MG63 (cell line): ENCODE measurements at regions not wholly inside any gene's neighbourhood (a gene's known extent, or its start where the extent isn't known, plus 50 kb on each side); places are given as distances from the start of the nearest gene placed in this dataset.

Source experiments
- DNase-seq: peaks from one replicate; pipeline ENCODE4 v3.0.0-alpha.2; 2020
- H3K27me3 ChIP-seq: fragments of 250-450 bp; sonication (Bioruptor Pico); 2 replicates; pipeline ENCODE4 v1.5.1; 2020; ENCODE audit warnings: mild to moderate bottlenecking, moderate library complexity
- H3K36me3 ChIP-seq: fragments of 250-450 bp; sonication (Bioruptor Pico); 2 replicates; pipeline ENCODE4 v1.5.1; 2020; ENCODE audit warnings: mild to moderate bottlenecking, moderate library complexity
- H3K4me3 ChIP-seq: fragments of 250-450 bp; sonication (Bioruptor Pico); 2 replicates; pipeline ENCODE4 v1.5.1; 2020; ENCODE audit warnings: mild to moderate bottlenecking, moderate library complexity
- H3K9me3 ChIP-seq: fragments of 250-450 bp; sonication (Bioruptor Pico); 2 replicates; pipeline ENCODE4 v1.5.1; 2020; ENCODE audit warnings: mild to moderate bottlenecking, moderate library complexity

DNA sequence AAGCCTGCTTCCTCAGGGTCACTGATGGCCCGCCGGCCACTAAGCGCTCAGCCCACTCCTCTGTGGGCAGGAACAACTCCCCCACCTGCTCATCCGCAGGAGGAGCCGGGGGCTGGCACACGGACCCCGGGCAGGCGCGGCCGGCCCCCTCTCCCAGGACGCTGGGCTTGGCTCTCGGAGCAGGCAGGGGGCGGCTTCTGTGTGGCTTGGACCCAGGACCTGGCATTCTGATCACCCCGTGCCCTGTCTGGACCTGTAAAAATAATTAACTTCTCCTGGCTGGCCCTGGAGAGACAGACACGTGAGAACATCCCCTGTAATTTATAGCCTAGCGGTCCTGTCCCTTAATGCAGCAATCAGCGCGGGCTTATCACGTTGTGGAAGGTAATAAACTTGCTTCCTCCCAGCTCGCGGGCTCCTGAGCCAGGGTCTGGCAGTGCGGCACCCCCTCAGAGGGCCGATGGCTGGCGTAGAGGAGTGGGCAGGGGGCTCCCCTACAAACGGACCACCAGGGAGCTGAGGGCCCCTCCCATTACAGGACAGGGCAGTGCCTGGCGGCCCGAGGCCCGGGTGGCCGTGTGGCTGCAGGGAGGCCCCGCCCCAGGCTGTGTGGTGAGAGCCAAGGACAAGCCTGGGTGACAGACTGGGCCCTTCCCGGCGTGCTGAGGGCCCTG is 84.5 kb upstream of the NKX1-1 start:
- Histone ChIP-seq H3K27me3 (no peaks in the 10 kb centered on the region), H3K9me3 (no peaks in the 10 kb centered on the region), H3K4me3 (no peak overlapping the region), H3K36me3 (no peaks in the 10 kb centered on the region)
- DNase-seq = no peak

DNA sequence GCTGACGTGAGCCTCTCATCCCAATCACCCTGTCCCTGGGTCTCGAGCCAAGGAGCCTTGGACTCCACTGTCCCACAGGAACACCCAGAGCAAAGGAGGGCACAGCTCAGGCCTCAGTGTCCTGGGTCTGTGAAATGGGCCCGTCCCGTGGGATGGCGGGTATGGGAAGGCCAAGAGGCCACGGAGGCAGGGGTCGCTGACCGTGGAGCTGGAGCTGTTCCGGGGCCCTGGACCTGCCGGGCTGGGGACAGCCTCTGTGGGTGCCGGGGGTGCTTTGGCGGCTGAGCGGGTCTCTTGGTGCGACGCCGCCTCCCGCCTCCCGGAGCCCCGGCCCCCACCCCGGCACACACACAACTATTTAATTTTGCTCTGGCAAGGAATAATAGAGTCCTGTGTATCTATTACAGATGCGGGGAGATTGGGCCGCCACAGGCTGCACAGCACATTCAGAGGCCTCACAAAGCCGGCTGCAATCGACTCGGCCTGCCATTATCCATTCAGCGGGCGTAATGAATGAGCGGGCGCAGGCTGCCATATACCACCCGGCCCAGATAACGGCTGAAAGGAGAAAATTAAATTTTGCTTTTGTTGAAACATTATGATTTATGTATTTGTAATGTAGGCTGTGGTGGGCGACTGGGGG is 83.9 kb upstream of the NKX1-1 start:
- H3K9me3 ChIP-seq = no peaks in the 10 kb centered on the region
- no peaks in the 10 kb centered on the region for H3K36me3 ChIP-seq
- no peaks in the 10 kb centered on the region for H3K27me3 ChIP-seq
- no peak for DNase-seq
- H3K4me3 ChIP-seq = no peak overlapping the region

DNA sequence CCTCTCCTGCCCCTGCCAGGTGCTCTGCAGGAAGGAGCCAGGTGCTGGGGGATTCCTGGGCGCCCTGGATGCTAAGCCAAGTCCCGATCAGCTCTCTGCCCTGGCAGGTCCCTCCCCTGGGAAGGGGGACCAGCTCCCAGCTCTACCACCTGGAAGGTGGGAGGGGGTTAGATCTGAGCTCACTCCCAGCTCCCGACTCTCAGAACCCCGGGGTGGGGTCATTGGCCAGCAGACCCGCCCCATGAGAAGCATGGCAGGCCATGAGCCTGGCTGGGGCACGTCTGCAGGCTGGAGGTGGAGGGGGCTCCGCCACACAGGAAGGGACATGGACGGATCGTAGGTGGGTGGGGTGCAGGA is 83.4 kb upstream of the NKX1-1 start:
- Histone ChIP-seq H3K36me3 (no peaks in the 10 kb centered on the region), H3K27me3 (no peaks in the 10 kb centered on the region), H3K4me3 (no peak overlapping the region), H3K9me3 (0 out of 2 replicates have a peak, but pooled peaks cover 3% of the 10 kb centered on the region)
- no peak for DNase-seq

DNA sequence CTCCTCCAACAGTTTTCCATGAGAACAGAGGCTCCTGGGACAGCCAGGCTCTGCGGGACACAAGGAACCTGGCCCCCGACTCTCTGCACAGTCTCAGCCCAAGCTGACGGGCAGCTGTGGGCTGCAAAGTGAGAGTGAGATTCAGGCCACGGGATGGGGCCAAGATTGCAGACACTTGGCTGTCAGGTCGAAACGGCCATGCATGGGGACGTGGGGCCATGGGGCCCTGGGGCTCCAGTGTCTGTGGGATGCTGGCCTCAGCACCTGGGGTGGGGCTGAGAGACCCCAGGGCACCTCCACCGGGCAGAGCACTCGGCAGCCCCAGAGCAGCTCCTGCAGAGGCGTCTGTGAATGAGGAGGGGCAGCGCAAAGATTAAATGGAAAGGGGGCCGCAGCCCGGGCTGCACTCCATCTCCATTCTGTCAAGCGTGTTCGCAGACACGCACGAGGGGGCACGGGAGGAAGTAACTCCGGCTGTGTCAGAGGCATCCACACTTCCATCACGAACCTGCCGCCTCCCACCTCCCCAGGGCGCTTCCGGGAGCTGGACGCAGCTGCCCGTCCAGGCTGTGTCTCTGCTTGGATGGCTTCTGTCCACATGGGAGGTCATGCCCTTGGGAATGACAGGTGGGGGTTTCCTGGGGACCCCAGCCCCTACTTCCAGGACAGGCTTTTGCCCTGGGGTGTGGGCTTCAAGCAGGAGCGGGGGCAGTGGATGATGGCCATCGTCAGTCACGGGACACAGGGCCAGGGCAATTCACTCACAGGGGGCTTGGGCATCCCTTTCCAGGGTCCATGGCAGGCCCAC is 82.8 kb upstream of the NKX1-1 start:
- H3K9me3 ChIP-seq = 0 out of 2 replicates have a peak, but pooled peaks cover 3% of the 10 kb centered on the region
- H3K36me3 ChIP-seq = no peaks in the 10 kb centered on the region
- no peak for DNase-seq

DNA sequence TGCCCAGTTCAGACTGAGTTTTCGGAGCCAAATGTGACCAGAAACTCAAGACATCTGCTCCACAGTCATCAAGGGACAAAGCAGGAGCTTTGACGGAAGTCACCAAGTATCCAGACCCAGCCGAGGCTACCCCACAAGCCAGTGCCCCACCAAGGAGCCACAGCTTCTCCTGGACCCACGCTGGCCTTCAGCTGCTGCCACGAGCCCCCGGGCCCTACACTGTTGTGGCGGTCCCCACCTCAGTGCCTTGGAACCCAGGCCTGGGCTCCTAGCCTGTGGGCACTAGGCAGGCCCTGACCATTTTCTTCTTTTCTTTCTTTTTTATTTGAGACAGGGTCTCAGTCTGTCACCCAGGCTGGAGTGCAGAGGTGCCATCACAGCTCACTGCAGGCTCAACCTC is 82.1 kb upstream of the NKX1-1 start:
- DNase-seq = no peak
- no peaks in the 10 kb centered on the region for H3K27me3 ChIP-seq
- no peaks in the 10 kb centered on the region for H3K36me3 ChIP-seq
- no peak overlapping the region for H3K4me3 ChIP-seq
- H3K9me3 ChIP-seq = 0 out of 2 replicates have a peak, but pooled peaks cover 3% of the 10 kb centered on the region

More for the DNA sequence above, 82.8 kb upstream of the NKX1-1 start:
- no peak overlapping the region for H3K4me3 ChIP-seq
- H3K27me3 ChIP-seq = no peaks in the 10 kb centered on the region

DNA sequence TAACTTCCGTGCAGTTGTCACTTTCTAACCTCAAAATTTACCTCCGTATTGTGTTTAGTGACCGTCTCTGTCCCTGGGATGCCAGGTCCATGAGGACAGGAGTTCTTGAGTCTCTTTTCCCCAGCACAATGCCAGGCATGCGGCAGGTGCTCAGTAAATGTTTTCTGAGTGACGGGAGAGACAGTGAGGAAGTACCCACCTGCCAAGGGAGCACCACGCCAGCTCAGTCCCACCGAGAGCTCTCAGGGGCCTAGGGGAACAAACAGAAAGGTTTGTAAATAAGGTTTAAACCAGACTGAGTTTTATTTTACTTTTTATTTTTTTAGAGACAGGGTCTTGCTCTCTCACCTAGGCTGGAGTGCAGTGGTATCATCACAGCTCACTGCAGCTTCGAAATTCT is 81.5 kb upstream of the NKX1-1 start:
- no peak overlapping the region for H3K4me3 ChIP-seq
- H3K27me3 ChIP-seq = no peaks in the 10 kb centered on the region
- DNase-seq = no peak
- no peaks in the 10 kb centered on the region for H3K36me3 ChIP-seq
- 0 out of 2 replicates have a peak, but pooled peaks cover 3% of the 10 kb centered on the region for H3K9me3 ChIP-seq

DNA sequence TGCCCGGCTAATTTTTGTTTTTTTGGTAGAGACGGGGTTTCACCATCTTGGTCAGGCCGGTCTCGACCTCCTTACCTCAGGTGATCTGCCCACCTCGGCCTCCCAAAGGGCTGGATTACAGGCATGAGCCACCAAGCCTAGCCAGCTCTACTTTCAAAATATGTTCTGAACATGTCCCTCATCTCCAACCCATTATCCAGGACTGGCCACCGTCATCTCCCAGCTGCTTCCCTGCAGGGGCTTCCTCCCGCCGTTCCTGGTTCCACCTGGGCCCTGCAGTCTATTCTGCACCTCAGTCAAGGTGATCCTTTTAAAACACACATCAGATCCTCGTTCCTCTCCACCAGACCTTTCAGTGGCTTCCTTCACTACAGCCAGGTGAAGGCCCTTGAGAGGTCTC is 80.9 kb upstream of the NKX1-1 start:
- Histone ChIP-seq H3K36me3 (no peaks in the 10 kb centered on the region), H3K27me3 (no peaks in the 10 kb centered on the region), H3K9me3 (0 out of 2 replicates have a peak, but pooled peaks cover 3% of the 10 kb centered on the region), H3K4me3 (no peak overlapping the region)
- no peak for DNase-seq

DNA sequence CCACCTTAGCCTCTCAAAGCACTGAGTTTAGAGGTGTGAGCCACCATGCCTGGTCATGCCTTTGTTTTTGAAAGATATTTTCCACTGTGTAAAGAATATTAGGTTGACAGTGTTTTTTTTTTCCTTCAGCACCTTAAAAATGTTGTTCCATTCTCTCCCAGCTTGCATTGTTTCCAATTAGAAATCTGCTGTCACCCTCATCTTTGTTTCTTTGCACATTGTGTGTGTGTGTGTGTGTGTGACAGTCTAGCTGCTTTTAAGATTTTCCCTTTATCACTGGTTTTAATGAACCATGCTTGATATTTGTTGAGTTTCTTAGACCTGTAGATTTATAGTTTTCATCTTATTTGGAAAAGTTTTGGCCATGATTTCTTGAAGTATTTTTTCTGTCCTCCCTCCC is 79.0 kb upstream of the NKX1-1 start:
- DNase-seq = no peak
- H3K4me3 ChIP-seq = no peak overlapping the region
- no peaks in the 10 kb centered on the region for H3K27me3 ChIP-seq
- H3K36me3 ChIP-seq = no peaks in the 10 kb centered on the region
- H3K9me3 ChIP-seq = 0 out of 2 replicates have a peak, but pooled peaks cover 3% of the 10 kb centered on the region

DNA sequence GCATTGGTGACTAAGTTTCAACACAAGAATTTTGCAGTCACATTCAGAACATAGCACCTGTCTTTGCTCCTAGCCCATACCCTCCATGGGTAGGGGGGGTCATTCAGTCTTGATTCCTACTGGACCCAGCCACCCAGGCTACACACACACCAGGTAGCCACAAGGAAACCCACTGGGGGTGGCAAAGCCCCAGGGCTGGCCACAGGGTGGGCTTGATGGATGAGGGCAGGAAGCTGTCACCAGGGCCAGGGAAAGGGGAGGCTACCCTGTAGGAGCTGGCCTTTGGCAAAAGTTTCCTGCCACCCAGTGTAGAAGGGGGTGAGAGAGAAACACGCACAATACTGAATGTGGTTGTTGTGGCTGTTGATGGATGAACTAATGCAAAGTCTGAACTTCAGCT is 74.5 kb upstream of the NKX1-1 start:
- Histone ChIP-seq H3K36me3 (no peaks in the 10 kb centered on the region), H3K27me3 (no peaks in the 10 kb centered on the region), H3K4me3 (no peak overlapping the region), H3K9me3 (0 out of 2 replicates have a peak, but pooled peaks cover 3% of the 10 kb centered on the region)
- no peak for DNase-seq

DNA sequence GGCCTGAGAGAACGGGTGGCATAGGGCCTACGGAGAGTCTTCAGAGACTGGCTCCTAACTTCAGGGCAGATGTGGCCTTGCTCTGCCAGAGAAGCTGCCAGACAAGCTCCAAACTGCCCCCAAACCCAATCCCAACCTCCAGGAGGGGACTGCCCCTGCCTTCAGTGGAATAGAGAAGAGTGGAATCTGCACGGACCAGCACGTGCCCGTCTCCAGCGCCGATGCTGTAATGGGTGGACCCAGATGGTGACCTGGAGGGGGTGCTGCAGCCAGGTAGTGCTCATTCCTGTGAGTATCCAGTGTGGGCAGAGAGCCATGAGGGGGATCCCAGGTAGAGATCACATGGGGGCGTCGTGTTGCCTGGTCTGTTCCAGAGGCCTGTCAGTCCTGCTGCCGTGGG is 73.2 kb upstream of the NKX1-1 start:
- H3K27me3 ChIP-seq = no peaks in the 10 kb centered on the region
- no peak for DNase-seq
- H3K4me3 ChIP-seq = no peak overlapping the region
- H3K9me3 ChIP-seq = no peaks in the 10 kb centered on the region
- no peaks in the 10 kb centered on the region for H3K36me3 ChIP-seq

DNA sequence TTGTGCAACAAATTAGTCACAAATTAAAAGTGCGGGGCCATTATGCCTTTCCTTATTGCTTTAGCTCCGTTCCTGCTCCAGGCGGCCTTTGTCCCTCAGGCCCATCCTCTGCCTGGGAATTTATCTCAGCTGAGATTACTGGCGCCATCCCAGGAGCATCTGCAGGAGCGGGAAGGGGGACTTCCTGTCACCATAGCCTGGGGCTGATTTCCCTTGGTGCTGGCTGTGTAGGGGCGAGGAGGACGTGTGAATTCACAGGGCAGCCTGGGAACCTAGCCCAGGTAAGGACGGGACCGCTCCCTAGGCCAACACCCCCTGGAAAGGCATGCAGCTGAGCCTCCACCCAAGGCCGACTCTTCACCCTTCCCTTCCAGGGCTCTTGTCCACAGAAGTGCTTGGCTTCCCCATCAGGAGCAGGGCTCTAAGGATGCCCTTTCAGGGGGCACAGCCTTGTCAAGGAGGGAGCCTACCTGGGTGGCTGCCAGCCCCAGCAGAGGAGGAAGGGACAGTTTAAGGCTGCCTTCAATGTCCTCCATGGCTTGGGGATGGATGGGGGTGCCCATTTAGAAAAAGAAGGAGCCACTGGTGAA is 72.6 kb upstream of the NKX1-1 start:
- H3K9me3 ChIP-seq = no peaks in the 10 kb centered on the region
- H3K36me3 ChIP-seq = no peaks in the 10 kb centered on the region
- no peaks in the 10 kb centered on the region for H3K27me3 ChIP-seq
- H3K4me3 ChIP-seq = no peak overlapping the region
- no peak for DNase-seq

DNA sequence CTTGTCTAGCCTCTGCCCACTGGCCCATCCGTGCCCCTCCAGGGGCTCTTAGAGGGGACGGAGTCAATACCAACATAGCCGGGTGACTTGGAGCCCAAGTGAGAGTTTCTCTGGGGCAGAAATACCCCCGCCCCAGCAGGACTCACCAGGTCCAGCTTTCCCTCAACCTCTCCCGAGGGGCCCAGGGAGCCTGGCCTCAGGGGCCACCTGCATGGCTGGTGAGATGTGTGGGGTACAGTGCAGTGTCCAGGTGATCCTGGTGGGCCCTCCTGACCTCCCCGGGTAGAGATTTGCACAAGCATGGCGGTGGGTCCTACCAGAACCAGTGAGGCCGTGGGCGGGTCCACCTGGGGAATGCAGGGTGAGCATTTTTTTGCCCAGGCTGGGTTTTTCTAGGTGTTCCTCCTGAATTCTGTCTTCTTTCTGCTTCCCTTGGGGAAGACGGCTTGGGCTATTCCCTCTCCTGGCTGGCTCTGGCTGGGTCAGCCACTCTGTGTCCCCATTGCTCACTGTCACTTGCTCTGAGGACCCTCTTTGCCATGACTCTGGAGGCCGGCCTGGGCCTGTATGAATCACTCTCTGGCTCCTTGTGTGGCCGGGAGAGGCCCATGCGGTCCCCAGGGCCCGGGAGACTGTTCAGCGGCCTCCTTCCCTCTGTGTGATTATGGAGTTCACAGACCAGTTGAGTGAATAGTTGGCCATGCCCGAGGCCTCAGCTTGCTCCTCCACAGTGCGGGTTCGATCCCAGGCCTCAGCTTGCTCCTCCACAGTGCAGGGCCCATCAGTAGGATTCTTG is 71.0 kb upstream of the NKX1-1 start:
- no peak for DNase-seq
- no peaks in the 10 kb centered on the region for H3K9me3 ChIP-seq

DNA sequence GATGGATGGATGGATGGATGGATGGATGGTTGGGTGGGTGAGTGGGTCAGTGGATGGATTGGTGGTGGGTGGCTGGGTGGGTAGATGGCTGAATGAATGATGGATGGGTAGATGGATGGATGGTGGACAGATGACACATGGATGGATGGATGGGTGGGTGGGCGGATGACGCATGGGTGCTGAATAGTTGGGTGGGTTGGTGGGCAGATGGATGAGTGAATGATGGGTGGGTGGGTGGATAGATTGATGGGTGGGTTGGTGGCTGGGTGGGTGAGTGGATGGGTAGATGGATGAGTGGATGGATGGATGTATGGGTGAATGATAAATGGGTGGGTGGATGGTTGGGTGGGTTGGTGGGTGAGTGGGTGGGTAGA is 69.9 kb upstream of the NKX1-1 start:
- Histone ChIP-seq H3K9me3 (no peaks in the 10 kb centered on the region), H3K36me3 (no peaks in the 10 kb centered on the region), H3K27me3 (peaks cover 3% of the 10 kb centered on the region; the same call in 1 of the 2 replicates), H3K4me3 (no peak overlapping the region)
- no peak for DNase-seq

More for the DNA sequence above, 71.0 kb upstream of the NKX1-1 start:
- H3K4me3 ChIP-seq = no peak overlapping the region
- no peaks in the 10 kb centered on the region for H3K27me3 ChIP-seq
- H3K36me3 ChIP-seq = no peaks in the 10 kb centered on the region

DNA sequence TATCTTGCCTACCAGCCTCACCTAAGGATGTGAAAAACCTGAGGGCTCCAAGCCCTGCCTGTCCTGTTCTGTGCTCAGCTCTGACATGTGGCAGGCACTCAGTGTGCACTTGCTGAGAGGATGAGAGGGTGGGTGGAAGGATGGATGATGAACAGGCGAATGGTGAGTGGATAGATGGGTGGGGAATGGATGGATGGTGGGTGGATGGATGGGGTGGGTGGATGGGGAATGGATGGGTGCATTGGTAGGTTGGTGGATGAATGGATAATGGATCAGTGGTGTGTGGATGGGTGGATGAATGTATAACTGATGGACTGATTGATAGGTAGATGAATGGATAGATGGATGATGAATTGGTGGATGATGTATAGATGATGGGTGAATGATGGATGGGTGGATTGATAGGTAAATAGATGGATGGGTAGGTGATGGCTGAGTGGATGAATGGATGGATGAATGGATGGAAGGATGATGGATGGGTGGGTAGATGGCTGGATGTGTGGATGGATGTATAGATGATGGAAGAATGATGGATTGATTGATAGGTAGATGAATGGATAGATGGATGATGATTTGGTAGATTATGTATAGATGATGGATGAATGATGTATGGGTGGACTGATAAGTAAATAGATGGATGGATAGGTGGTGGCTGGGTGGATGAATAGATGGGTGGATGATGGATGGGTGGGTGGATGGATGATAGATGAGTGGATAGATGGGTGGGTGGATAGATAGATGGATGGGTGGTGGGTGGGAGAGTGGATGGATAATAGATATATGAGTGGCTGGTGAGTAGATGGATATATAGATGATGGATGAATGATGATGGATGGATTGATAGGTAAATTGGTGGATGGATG is 69.3 kb upstream of the NKX1-1 start:
- Histone ChIP-seq H3K9me3 (no peaks in the 10 kb centered on the region), H3K27me3 (peaks cover 3% of the 10 kb centered on the region; the same call in 1 of the 2 replicates), H3K36me3 (no peaks in the 10 kb centered on the region), H3K4me3 (no peak overlapping the region)
- no peak for DNase-seq

DNA sequence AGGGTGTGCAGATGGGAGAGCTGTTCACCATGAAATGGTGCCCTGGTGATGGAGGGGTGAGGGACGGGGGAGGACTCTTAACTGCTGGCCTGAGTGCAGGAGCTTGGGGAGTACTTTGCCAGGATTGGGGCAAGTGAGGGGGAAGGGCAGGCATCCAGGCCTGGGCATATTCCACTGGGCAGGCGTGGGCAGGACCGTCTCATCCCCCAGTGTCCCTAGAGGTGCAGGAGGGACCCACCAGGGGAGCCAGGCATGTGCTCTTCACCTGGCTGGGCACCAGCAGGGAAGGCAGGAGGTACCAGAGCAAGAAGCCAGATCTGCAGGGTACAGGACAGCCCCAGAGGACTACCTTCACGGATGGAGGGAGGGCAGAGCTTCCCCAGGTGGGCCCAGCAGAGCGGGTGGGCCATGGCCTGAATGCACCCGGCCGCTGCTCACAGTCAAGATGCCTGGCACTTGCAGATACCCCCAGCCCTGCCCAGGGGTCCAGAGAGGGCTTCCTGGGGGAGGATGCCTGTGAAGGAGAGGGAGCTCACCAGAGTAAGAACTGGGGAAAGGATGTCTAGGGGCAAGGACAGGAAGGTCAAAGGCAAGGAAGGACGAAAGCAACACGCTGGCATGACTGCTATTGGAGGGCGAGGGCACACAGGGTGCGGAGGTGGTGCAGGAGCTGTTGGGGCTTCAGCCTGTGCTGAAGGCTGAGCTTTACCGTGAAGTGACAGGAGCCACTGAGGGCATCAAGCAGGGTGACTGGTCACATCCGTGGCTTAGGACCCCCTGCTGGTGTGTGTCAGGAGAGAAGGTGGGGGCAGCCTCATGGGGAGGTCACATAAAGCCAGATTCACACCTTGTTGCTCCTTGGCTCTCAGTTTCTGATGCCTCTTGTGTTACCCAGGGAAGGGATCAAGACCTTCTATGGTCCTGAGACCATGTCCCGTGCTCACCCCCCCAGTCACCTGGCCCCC is 68.2 kb upstream of the NKX1-1 start:
- Histone ChIP-seq H3K4me3 (no peak overlapping the region), H3K27me3 (peaks cover 3% of the 10 kb centered on the region; the same call in 1 of the 2 replicates), H3K9me3 (no peaks in the 10 kb centered on the region), H3K36me3 (no peaks in the 10 kb centered on the region)
- no peak for DNase-seq
